WTC11 (cell line): ENCODE measurements at regions not wholly inside any gene's neighbourhood (a gene's known extent, or its start where the extent isn't known, plus 50 kb on each side); places are given as distances from the start of the nearest gene placed in this dataset.

Source experiments
- CTCF ChIP-seq: fragments of 200-600 bp; IDR thresholded peaks from 2 replicates; pipeline ENCODE4 v1.8.0; 2022; ENCODE audit warnings: antibody characterized with exemption
- E2F4 ChIP-seq: sonication (generic); formaldehyde crosslinking; IDR thresholded peaks from 2 replicates; pipeline ENCODE4 v1.8.1; 2022; ENCODE audit warnings: low read depth, mild to moderate bottlenecking, moderate library complexity, missing genetic modification reagents, borderline replicate concordance
- TP53 ChIP-seq: sonication (generic); formaldehyde crosslinking; IDR thresholded peaks from 2 replicates; pipeline ENCODE4 v1.8.1; 2023; ENCODE audit warnings: mild to moderate bottlenecking, missing genetic modification reagents

GRCh38 chr4:20431543-20431951, 179.8 kb downstream of the SLIT2 start:
- TF ChIP-seq TP53 (no peak), E2F4 (no peak), CTCF (no peak)
